ENCODE measurements at regions not wholly inside any gene's neighbourhood (a gene's known extent, or its start where the extent isn't known, plus 50 kb on each side); places are given as distances from the start of the nearest gene placed in this dataset.

DNA sequence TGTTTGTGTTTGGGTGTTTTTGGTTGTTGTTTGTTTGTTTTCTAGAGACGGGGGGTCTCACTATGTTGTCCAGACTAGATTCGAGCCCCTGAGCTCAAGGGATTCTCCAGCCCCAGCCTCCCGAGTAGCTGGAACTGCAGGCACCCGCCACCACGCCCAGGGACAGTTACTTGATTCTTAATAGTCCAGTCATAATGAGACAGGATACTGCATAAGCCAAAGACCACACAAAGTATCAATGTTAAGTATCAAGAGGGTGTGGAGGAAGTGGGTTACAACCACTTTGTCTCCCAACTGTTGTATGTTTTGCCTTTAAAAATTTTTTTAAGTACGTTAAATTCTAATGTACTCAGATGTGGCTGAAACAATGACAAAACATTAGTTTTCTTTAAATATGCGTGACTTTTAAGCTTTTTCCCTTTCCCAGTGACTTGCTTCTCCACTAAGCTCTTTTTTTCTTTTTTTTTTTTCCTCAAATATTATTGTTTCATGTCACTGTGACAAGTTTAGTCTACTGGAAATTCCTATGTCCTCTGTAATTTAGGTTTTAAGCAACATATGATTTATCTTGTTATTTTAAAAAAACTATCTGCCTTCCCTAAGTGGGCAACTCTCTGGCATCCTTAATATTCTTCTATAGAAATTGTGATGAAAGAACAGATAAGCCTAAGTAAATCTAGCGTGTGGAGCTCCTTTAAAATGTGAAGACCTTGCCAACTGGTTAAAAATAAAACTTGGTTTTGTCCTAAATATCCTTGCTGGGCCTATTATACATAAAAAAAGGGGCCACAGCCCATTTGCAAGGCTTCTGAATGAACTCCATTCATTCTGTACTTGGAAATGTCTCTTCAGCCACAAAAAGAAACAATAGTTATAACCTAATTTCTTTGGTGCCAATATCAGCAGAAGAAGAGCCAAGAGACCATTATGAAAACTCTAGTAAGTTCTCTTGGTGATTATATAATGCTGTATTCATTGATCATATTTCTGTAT lies 56.2 kb upstream of the DPH5 start:
- DNase-seq (ENCODE audit: low spot score): no peak

DNA sequence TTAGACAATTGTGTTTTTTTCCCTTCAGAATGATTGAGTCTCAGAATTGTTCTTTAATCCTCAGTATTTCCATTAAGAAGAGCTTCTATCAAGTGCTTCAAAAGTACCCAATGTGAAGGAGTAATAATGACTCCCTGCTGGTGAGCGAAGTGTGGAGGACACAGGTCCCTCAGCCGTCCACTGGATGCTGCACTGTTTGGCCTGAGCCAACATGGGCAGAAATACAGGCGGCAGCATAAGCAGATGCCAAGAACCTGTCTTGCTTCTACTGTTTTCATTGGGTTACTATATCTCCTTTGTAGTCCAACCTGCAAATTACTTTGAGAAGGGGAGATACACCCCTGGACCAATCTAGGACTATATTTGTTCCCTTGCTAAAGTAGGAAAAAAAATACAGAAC lies 55.3 kb upstream of the DPH5 start:
- DNase-seq (ENCODE audit: low spot score): no peak

DNA sequence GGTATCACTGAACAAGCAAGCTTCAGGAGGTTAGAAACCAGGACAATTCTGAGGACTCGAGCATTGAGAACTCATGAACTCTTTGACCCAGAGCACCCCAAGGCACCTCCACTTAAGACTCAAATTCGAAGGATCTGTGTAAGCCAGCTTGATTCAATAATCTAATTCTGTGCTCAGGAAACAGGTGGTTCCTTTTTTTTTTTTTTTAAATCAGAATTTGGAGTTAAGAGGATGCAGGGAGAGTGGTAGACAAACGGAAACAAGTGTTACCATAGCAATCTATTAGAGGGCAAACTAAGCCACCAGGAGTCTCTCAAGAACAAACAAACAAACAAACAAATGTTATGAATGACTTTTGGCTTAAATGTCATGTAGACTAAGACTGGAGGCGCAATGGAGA lies 53.8 kb upstream of the DPH5 start:
- DNase-seq (ENCODE audit: low spot score): no peak

DNA sequence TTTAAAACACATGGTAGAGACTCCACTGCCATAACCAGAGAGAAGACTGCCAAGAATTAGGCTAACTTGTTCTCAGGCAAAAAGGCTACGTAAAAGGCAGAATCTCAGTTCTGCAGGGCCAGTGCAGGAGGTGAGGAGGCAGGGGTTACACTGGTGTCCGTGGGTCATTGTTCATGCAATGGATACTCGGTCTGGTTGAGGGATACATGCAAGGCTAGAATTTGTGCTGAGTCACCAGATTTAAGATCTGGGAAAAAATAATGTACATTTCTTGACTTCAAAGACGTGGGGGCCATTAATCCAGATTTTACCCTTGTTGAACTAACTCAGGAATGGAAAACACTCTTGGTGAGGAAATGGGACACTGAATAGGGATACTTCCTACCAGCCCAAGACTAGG lies 52.3 kb upstream of the DPH5 start:
- DNase-seq (ENCODE audit: low spot score): no peak

DNA sequence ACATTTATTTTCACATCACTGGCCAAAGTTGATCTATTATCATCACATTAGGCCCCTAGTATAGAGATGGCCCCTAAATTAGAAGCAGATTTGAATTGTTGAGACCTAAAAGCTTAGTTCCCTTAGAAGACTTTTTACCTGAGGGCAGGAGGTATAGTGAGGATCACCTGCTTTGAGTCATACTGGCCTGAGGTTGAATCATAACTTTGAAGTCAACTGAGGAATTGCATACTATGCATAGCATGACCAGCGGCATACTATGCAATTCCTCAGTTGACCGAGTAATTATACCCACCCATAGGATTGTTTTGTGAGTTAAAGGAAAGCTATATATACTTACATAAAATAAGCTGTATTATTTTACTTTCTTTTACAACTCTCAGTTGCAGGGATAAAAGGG lies 50.3 kb upstream of the DPH5 start:
- peak; percentile 22 for DNase-seq (ENCODE audit: low spot score)
